Activated CD8-positive, alpha-beta memory T cell treated with anti-CD3 and anti-CD28 coated beads, Interleukin-2, amount 10 ng/mL, durations not matched to agents 7 days and 5 days (primary cell): ENCODE measurements at regions not wholly inside any gene's neighbourhood (a gene's known extent, or its start where the extent isn't known, plus 50 kb on each side); places are given as distances from the start of the nearest gene placed in this dataset.
"Not testable (repeated sequence)": the region's sequence is repeated elsewhere in the genome, so short reads cannot be mapped to it uniquely, and the experiment has no call there.

Experiments
- ATAC-seq: fragments of 150-1000 bp; cut with Tn5 transposase; one replicate; pipeline ENCODE4 v1.10.0; 2021; ENCODE audit warnings: moderate library complexity
- CTCF ChIA-PET: fragments of 350-600 bp; sonication (Branson Sonifier 250); formaldehyde crosslinking; loops from one replicate; lab custom pipeline; 2021; ENCODE audit warnings: antibody characterized with exemption; lab: Charles Lee
- DNase-seq: peaks from one replicate; pipeline ENCODE4 v3.0.0-alpha.2; 2020
- H3K27ac Mint-ChIP-seq: one replicate; pipeline ENCODE4 v1.8.0; 2021; ENCODE audit warnings: mild to moderate bottlenecking, mixed read lengths
- H3K27me3 Mint-ChIP-seq: one replicate; pipeline ENCODE4 v1.8.0; 2021; ENCODE audit warnings: mixed read lengths
- H3K36me3 Mint-ChIP-seq: one replicate; pipeline ENCODE4 v1.8.0; 2021; ENCODE audit warnings: mild to moderate bottlenecking, mixed read lengths
- H3K4me1 Mint-ChIP-seq: one replicate; pipeline ENCODE4 v1.8.0; 2021; ENCODE audit warnings: mixed read lengths
- H3K4me3 Mint-ChIP-seq: one replicate; pipeline ENCODE4 v1.8.0; 2021; ENCODE audit warnings: mild to moderate bottlenecking, moderate library complexity, mixed read lengths
- H3K9me3 Mint-ChIP-seq: one replicate; pipeline ENCODE4 v1.8.0; 2022; ENCODE audit warnings: low read depth, mixed read lengths

DNA sequence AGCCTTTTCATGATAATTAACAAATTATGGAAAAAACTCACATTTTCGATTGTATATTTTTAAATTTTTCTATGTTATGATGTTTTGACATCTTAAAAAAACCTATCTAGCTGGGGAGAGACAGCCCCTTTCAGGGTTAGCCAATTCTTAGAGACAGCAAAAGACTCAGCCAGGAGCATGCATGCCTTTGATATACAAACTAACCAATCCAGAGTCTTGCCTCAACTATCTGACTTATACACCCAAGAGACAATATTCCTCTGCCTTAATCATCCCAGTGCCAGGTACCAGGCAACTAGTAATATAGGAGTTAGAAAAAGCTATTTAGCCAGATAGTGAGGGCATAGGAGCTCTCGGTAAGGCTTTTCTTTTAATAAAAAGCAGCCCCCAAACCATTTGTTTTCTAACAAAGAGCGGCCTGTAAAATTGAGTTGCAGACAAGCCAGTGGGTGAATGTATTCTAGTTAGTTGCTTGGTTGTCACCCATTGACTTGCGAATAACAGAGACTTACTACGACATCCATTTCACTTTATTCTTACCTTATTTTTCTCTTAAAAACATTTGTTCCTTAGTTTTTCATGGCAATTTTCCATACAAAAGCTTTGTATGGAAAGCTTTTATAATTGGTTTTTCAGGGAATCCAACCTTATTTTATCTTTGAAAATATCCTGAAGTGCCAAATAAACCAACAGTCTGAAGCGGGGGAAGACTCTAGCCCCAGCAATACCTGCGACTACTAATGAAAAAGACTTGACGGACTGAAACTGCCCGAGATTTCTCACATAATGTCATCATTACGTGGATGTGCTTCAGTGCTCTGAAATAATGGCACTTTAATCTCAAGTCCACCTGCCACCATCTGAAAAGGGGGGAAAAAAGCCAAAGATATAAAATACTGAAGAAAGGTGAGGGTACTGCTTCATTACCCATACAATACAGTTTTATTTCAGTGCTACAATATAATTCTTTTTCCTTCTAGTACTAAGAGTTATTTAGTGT, 64.6 kb upstream of the ATP2C1 start:
- Mint-ChIP-seq H3K36me3 (no peaks in the 10 kb centered on the region), H3K9me3 (no peaks in the 10 kb centered on the region), H3K4me1 (no peaks in the 10 kb centered on the region), H3K27me3 (peaks cover 33% of the 10 kb centered on the region), H3K27ac (no peak overlapping the region), H3K4me3 (no peak overlapping the region)
- ATAC-seq (no peak), DNase-seq (no peak)
- CTCF ChIA-PET = no interaction called here

DNA sequence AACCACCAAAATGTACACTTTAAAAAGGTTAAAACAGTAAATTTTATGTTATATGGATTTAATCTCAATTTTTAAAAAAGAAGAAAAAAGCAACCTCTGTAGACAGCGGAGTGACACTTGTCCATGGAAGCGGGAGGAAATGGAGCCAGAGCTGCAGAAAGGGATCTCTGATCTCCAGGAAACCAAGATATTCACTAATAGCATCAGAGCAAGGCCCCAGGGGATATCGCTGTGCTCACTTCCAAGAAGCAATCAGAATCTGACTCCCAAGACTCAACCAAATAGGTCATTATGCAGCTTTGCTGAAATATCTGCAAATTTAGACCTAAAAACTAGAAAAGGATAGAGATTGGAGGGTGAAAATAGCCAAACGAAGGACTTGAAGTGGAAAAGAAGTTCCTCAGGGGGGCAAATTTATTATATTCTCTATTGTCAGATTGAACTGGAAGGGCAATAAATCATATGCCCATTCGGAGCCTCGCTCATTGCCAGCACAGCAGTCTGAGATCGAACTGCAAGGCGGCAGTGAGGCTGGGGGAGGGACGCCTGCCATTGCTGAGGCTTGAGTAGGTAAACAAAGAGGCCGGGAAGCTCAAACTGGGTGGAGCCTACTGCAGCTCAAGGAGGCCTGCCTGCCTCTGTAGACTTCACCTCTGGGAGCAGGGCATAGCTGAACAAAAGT, 62.0 kb upstream of the ATP2C1 start:
- Mint-ChIP-seq H3K9me3 (no peaks in the 10 kb centered on the region), H3K27ac (no peak overlapping the region), H3K4me3 (no peak overlapping the region), H3K36me3 (no peaks in the 10 kb centered on the region), H3K4me1 (no peaks in the 10 kb centered on the region), H3K27me3 (peaks cover 19% of the 10 kb centered on the region)
- DNase-seq (no peak), ATAC-seq (no peak)
- CTCF ChIA-PET = interaction anchor here (0.6 to 1.3 kb wide), 2 partner anchors 12 kb away, joined by 3 read pairs; no protein-coding TSS in a partner anchor

DNA sequence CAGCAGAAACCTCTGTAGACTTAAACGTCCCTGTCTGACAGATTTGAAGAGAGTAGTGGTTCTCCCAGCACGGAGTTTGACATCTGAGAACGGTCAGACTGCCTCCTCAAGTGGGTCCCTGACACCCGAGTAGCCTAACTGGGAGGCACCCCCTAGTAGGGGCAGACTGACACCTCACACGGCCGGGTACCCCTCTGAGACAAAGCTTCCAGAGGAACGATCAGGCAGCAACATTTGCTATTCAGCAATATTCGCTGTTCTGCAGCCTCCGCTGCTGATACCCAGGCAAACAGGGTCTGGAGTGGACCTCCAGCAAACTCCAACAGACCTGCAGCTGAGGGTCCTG, 61.5 kb upstream of the ATP2C1 start:
- H3K36me3 Mint-ChIP-seq, DNase-seq, H3K27ac Mint-ChIP-seq, H3K4me3 Mint-ChIP-seq, H3K4me1 Mint-ChIP-seq, H3K9me3 Mint-ChIP-seq, ATAC-seq: not testable (repeated sequence)
- H3K27me3 Mint-ChIP-seq = peaks cover 19% of the 10 kb centered on the region
- CTCF ChIA-PET = interaction anchor here (0.6 kb wide), 1 partner anchor 11 kb away, joined by 3 read pairs; no protein-coding TSS in a partner anchor

DNA sequence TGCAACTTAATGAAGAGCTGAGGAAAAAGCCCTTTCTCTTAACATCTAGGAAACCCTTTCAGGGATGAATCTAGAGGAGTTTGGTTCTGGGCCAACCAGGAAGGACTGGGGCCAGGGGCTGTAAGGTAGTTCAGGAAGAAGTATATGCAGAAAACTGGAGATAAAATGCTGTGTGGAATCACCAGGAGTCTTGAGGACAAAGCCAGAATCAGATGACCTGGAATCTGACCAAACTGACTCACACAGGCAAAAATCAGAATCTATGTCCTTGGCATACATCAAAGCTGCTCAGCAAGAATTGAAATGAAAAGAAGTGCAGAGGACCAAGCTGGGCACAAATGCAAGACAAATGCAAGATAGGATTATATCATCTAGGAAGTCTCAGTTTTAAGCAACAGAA, 59.4 kb upstream of the ATP2C1 start:
- no peaks in the 10 kb centered on the region for H3K9me3 Mint-ChIP-seq
- CTCF ChIA-PET = no interaction called here
- H3K4me1 Mint-ChIP-seq = no peaks in the 10 kb centered on the region
- H3K27me3 Mint-ChIP-seq = peaks cover 21% of the 10 kb centered on the region
- DNase-seq (no peak), ATAC-seq (no peak)
- H3K27ac Mint-ChIP-seq = no peak overlapping the region
- no peak overlapping the region for H3K4me3 Mint-ChIP-seq
- H3K36me3 Mint-ChIP-seq = no peaks in the 10 kb centered on the region

DNA sequence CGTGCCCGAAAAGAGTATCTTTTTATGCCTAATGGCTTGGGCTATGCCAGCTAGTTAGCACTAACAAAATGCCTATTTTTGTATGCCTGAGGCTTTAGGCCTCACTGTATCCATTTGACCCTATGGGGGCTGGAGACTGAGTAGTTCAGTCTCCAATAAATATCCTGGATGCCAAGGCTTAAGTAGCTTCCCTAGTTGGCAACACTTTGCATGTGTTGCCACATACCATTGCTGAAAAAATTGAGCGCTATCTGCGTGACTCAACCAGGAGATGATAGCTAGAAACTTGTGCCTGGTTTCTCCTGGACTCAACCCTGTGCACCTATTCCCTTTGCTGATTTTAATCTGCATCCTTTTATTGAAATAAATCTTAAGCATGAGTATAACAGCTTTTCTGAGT, 58.4 kb upstream of the ATP2C1 start:
- peaks cover 21% of the 10 kb centered on the region for H3K27me3 Mint-ChIP-seq
- no peak overlapping the region for H3K4me3 Mint-ChIP-seq
- H3K9me3 Mint-ChIP-seq = no peaks in the 10 kb centered on the region
- H3K36me3 Mint-ChIP-seq = no peaks in the 10 kb centered on the region
- DNase-seq (no peak), ATAC-seq (no peak)
- no peak overlapping the region for H3K27ac Mint-ChIP-seq
- CTCF ChIA-PET = no interaction called here
- no peaks in the 10 kb centered on the region for H3K4me1 Mint-ChIP-seq

DNA sequence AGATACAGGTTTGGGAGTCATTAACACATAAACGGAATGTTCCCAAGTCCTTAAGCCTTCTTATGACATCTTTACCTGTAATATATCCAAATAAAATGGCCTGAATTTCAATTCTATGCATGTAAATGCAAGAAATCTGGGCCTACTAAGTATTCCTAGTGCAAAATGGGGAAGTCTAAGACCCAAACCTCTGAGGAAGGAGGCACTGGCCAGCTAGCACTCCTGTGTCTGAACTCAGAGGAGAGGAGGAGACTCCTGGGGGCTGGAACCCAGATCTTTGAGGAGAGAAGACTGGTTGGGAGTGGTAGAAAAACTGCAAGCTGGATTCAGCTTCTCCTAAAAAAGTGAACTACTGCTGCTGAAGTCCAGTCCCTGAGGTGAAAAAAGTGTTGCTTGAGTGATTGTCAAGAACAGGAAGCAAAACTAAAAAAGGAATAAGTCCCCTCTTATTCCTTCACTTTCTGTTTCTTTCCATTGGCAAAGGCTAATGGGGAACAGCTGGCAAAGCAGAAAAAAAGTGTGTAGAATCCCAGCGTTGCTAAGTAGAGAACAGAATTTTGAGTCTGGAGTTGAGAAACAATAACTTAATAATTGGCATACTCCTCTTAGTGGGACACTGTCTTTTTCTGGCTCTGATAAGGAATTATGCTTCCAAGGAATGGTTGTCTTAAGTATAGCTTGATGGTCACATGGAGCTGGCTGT, 54.8 kb upstream of the ATP2C1 start:
- H3K4me3 Mint-ChIP-seq = no peak overlapping the region
- CTCF ChIA-PET = no interaction called here
- H3K4me1 Mint-ChIP-seq = no peaks in the 10 kb centered on the region
- H3K36me3 Mint-ChIP-seq = no peaks in the 10 kb centered on the region
- H3K27ac Mint-ChIP-seq = no peak overlapping the region
- H3K27me3 Mint-ChIP-seq = peaks cover 2% of the 10 kb centered on the region
- H3K9me3 Mint-ChIP-seq = no peaks in the 10 kb centered on the region
- DNase-seq = no peak
- ATAC-seq = no peak

DNA sequence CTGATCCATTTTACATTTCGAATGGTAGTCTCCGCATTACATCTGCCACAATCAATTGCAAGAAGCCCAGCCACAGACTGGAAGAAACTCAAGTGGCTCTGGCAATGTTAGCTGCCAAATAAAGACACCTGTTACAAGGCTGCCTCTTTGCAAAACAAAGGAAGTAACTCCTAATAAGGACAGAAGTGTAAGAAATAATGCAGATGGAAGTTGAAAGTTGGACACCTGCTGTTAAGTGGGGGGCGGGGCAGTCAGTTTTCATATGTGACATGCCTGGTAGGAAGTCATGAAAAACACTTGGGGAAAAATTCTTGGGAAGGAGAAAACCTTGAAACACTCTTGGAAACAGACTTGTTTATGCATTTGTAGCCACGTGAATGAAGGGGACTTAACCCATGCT, 54.1 kb upstream of the ATP2C1 start:
- ATAC-seq (no peak), DNase-seq (no peak)
- H3K4me1 Mint-ChIP-seq = no peaks in the 10 kb centered on the region
- peaks cover 2% of the 10 kb centered on the region for H3K27me3 Mint-ChIP-seq
- no peak overlapping the region for H3K4me3 Mint-ChIP-seq
- CTCF ChIA-PET = interaction anchor here (1.3 kb wide), 1 partner anchor 11 kb away, joined by 3 read pairs; no protein-coding TSS in a partner anchor
- no peaks in the 10 kb centered on the region for H3K36me3 Mint-ChIP-seq
- no peak overlapping the region for H3K27ac Mint-ChIP-seq
- H3K9me3 Mint-ChIP-seq = no peaks in the 10 kb centered on the region

DNA sequence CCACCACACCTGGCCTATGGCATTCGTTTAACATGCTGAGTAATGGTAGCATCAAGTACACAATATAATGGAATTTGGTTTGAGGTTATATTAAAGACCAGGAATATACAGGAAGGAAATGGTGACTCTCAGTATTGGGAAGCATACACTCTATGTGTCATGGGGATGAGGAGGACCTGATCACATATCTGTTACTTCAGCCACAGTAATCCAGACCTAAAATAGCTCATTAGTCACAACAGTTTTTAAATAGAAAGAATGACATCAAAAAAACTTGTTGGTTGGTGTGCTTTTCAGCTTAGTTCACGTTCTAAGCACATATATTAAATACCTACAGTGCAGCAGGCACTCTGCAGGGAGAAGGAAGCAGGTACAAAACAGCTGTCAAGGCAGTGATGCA, 52.5 kb upstream of the ATP2C1 start:
- no peak for ATAC-seq
- Mint-ChIP-seq H3K36me3 (no peaks in the 10 kb centered on the region), H3K27ac (no peak overlapping the region), H3K27me3 (peaks cover 2% of the 10 kb centered on the region), H3K4me1 (no peaks in the 10 kb centered on the region), H3K4me3 (no peak overlapping the region), H3K9me3 (no peaks in the 10 kb centered on the region)
- CTCF ChIA-PET = no interaction called here
- no peak for DNase-seq

DNA sequence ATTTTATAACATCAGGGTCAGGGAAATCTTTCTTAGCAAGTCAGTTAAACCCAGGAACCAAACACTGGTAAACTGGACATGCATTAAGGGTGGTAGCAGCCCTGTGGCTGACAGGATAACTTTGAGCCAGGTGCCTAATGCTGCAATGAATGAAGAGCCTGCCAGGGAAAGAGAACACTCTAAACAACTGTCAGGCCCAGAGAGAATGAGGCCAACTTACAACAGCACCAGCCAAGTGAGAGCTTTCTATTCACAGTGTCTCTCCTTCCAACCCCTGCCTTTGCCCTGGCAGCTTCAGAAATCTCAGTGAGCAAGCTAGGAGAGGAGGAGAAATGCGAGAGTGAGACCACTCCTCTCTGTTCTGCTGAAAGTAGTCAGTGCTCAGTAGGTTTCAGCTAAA, 50.4 kb upstream of the ATP2C1 start:
- Mint-ChIP-seq H3K4me1 (no peaks in the 10 kb centered on the region), H3K36me3 (no peaks in the 10 kb centered on the region), H3K9me3 (no peaks in the 10 kb centered on the region), H3K27ac (no peak overlapping the region), H3K4me3 (no peak overlapping the region), H3K27me3 (peaks cover 2% of the 10 kb centered on the region)
- ATAC-seq (no peak), DNase-seq (no peak)
- CTCF ChIA-PET = interaction anchor here (0.7 kb wide), 1 partner anchor 11 kb away, joined by 3 read pairs; no protein-coding TSS in a partner anchor
